NB4 (cell line): ENCODE measurements at regions not wholly inside any gene's neighbourhood (a gene's known extent, or its start where the extent isn't known, plus 50 kb on each side); places are given as distances from the start of the nearest gene placed in this dataset.

Experiments
- DNase-seq: peaks from one replicate; pipeline ENCODE4 v3.0.0; 2010; ENCODE audit warnings: low read depth
- H3K4me3 ChIP-seq: one replicate; pipeline ENCODE4 v1.5.1; 2011; ENCODE audit warnings: mild to moderate bottlenecking, low read depth, low read length, moderate library complexity
- MYC ChIP-seq: IDR thresholded peaks from 2 replicates; pipeline ENCODE4 v1.6.1; 2011; ENCODE audit warnings: low read depth, low read length
- POLR2A ChIP-seq: IDR thresholded peaks from 2 replicates; pipeline ENCODE4 v1.6.1; 2011; ENCODE audit warnings: mild to moderate bottlenecking; ENCODE audit not compliant: insufficient read length; ENCODE audit errors: extremely low read depth
- TF ChIP-seq, protein P1 (sequence below): IDR thresholded peaks from 2 replicates; pipeline ENCODE4 v1.6.1; 2011; ENCODE audit warnings: low read depth, low read length
- TF ChIP-seq, protein P2 (sequence below): IDR thresholded peaks from one replicate; pipeline ENCODE4 v1.5.1; 2012; ENCODE audit warnings: low read depth, low read length

DNA sequence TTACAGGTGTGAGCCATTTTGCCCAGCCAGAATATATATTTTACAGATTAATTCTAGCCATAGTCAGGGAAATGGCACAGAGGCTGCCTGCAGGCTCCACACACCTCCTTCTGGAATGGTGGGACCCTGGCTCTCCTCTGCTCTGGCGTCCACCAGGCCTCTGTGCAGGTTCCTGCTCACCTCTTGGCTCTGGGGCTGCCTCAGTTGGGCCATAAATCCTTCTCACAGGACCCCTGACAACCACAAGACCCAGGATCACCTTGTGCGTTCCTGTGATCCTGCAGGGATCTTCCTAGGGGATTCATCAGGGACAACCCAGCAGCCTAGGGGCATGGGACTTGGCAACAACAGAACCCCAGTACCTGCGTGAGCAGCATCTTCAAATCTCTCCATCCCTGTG lies 93.0 kb upstream of the FSTL4 start:
- H3K4me3 ChIP-seq: no peak overlapping the region
- no peak for TF ChIP-seq POLR2A
- no peak for TF ChIP-seq MYC
- TF ChIP-seq, protein P1, sequence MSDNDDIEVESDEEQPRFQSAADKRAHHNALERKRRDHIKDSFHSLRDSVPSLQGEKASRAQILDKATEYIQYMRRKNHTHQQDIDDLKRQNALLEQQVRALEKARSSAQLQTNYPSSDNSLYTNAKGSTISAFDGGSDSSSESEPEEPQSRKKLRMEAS: no peak
- TF ChIP-seq, protein P2, sequence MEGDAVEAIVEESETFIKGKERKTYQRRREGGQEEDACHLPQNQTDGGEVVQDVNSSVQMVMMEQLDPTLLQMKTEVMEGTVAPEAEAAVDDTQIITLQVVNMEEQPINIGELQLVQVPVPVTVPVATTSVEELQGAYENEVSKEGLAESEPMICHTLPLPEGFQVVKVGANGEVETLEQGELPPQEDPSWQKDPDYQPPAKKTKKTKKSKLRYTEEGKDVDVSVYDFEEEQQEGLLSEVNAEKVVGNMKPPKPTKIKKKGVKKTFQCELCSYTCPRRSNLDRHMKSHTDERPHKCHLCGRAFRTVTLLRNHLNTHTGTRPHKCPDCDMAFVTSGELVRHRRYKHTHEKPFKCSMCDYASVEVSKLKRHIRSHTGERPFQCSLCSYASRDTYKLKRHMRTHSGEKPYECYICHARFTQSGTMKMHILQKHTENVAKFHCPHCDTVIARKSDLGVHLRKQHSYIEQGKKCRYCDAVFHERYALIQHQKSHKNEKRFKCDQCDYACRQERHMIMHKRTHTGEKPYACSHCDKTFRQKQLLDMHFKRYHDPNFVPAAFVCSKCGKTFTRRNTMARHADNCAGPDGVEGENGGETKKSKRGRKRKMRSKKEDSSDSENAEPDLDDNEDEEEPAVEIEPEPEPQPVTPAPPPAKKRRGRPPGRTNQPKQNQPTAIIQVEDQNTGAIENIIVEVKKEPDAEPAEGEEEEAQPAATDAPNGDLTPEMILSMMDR: no peak
- no peak for DNase-seq

DNA sequence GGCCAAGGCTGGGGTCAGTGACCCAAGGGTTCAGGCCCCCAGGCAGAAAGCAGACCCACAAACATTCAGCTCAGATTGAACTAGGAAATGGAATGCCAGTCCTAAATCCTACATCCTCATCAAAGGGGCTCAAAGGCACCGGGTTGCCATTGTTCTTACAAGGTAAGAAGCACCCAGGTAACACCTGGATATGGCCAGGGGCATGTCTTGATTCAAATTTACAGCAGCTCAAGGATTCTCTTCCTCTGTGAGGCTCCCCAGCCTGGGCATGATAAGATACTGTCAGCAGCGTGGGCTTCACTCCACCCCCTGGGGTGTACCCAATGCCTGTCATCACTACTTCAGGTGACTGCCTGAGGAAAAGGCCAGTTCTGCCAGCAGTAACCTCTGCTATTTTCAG lies 92.1 kb upstream of the FSTL4 start:
- DNase-seq: no peak
- TF ChIP-seq, protein P2: no peak

DNA sequence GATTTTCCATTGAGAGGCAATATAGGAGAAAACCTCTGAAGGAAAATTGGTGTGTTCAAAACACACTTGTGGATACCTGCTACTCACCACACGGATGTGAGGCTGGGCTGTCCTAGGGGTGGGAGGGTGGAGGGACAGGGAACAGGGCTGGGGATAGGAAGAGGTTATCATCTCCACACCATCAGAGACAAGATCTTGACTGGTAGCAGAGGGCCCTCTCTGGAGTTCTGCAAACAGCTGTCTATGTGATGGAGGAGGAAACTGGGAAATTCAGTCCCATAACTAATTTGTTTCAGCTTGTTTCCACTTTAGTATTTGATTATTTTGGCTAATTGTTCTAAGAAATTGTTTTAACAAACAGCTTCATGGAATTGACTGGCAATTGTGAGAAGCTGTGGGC lies 91.6 kb upstream of the FSTL4 start:
- no peak for TF ChIP-seq MYC
- TF ChIP-seq, protein P1: no peak
- no peak for TF ChIP-seq POLR2A
- TF ChIP-seq, protein P2: no peak
- no peak for DNase-seq
- H3K4me3 ChIP-seq: no peak overlapping the region

More for the DNA sequence above, 92.1 kb upstream of the FSTL4 start:
- H3K4me3 ChIP-seq: no peak overlapping the region

DNA sequence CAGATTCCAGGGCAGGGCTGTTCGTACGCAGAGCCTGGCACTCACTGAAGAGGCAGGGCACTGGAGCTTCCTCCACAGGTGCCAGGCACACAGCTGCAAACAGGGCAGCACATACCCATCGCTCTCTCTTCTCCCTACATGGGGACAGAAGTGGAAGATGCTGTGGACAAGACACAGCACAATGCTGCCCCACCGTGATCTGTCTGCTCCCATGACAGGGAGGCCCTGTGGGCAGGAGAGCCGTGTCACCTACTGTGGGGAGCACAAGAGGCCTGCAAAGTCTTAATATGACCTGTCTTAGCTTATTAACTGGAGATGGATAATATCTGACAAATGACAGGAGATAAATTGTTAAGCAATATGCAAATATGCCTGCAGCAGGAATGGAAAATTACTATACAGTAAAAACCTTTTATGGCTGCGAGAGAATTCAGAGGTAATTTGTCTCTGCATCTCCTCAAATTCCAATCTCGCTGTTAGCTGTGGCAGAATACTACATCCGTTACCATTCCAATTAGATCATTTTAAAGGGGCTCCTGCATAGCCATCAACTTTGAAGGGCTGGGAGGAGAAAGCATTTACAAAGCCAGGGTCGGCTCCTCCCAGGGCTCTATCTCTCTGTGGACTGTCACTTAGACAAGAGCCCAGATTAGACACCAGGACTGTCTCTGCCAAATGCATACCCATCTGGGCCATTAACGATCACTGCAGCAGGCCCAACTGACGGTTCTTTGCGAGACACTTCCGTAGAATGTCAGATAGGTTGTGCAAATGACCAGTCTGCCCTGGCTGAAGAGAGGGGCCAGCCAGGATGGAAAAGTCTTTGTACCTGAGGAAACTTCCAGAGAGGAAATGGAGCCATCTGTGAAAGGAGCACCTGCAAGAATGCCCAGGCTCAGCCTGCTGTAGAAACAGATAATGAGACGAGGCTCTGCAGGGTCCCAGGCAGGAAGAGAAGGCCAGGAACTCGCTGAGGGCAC lies 90.7 kb upstream of the FSTL4 start:
- TF ChIP-seq, protein P2: no peak
- no peak overlapping the region for H3K4me3 ChIP-seq
- no peak for DNase-seq

DNA sequence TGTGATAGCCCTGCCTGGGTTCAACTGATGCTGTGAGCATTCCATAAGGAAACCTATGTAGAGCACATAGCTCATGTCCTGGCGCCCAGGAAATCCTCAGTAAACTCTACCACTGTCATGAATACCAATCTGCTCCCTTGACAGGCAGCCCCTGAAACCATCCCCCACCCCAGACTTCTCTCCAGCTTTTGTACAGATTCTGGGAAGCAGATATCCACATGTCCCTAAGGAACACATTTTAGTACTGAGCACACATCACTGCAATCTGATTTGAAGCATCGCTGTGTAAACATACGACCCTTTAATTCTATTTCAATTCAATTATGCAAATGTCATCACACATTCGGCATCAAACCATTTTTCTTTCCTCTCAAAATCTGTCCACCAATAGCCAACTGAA lies 89.5 kb upstream of the FSTL4 start:
- no peak for DNase-seq
- no peak overlapping the region for H3K4me3 ChIP-seq
- TF ChIP-seq MYC (no peak), POLR2A (no peak)
- TF ChIP-seq, protein P2: no peak
- TF ChIP-seq, protein P1: no peak

DNA sequence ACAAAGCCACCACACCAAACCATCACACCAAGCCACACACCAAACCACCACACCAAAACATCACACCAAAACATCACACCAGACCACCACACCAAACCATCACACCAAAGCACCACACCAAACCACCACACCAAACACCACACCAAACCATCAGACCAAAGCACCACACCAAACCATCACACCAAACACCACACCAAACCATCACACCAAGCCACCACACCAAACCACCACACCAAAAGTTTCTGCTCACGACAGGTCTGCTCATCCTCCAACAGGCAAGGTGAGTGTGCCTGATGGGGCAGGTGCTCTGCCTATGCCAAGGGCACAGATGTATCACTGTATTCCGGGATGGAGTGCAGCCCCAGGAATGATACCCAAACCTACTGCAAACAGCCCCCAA lies 87.9 kb upstream of the FSTL4 start:
- TF ChIP-seq, protein P1: no peak
- TF ChIP-seq POLR2A: no peak
- TF ChIP-seq, protein P2: no peak
- no peak for TF ChIP-seq MYC
- no peak for DNase-seq

More for the DNA sequence above, 87.9 kb upstream of the FSTL4 start:
- H3K4me3 ChIP-seq: no peak overlapping the region
